H9 (cell line): ENCODE measurements at regions not wholly inside any gene's neighbourhood (a gene's known extent, or its start where the extent isn't known, plus 50 kb on each side); places are given as distances from the start of the nearest gene placed in this dataset.

Source experiments
- DNase-seq: peaks from one replicate; pipeline ENCODE4 v3.0.0-alpha.2; 2017
- H2AFZ ChIP-seq: one replicate; pipeline ENCODE4 v1.6.1; 2013; ENCODE audit warnings: mild to moderate bottlenecking, low read length, control low read depth, moderate library complexity
- H2AK5ac ChIP-seq: 2 replicates; pipeline ENCODE4 v1.6.1; 2013; ENCODE audit warnings: low read length, control low read depth, mixed read lengths; ENCODE audit not compliant: insufficient read length
- H2BK120ac ChIP-seq: one replicate; pipeline ENCODE4 v1.6.1; 2013; ENCODE audit warnings: low read depth, mild to moderate bottlenecking, low read length, control low read depth, inconsistent platforms; ENCODE audit not compliant: poor library complexity, severe bottlenecking
- H2BK12ac ChIP-seq: 2 replicates; pipeline ENCODE4 v1.6.1; 2013; ENCODE audit warnings: low read length, control low read depth, mixed read lengths, low read depth; ENCODE audit not compliant: insufficient read length
- H2BK15ac ChIP-seq: 2 replicates; pipeline ENCODE4 v1.6.1; 2013; ENCODE audit warnings: low read depth, low read length, control low read depth
- H2BK20ac ChIP-seq: one replicate; pipeline ENCODE4 v1.6.1; 2013; ENCODE audit warnings: low read depth, mild to moderate bottlenecking, low read length, control low read depth, inconsistent platforms; ENCODE audit not compliant: poor library complexity, severe bottlenecking
- H2BK5ac ChIP-seq: 2 replicates; pipeline ENCODE4 v1.6.1; 2013; ENCODE audit warnings: low read length, control low read depth, mixed read lengths; ENCODE audit not compliant: insufficient read length
- H3K14ac ChIP-seq: 2 replicates; pipeline ENCODE4 v1.6.1; 2013; ENCODE audit warnings: low read length, control low read depth; ENCODE audit not compliant: insufficient read depth
- H3K18ac ChIP-seq: 2 replicates; pipeline ENCODE4 v1.6.1; 2013; ENCODE audit warnings: low read depth, mild to moderate bottlenecking, mixed read lengths, low read length, control low read depth; ENCODE audit not compliant: insufficient read length
- H3K23ac ChIP-seq: 2 replicates; pipeline ENCODE4 v1.6.1; 2013; ENCODE audit warnings: low read length, control low read depth, mixed read lengths, low read depth; ENCODE audit not compliant: insufficient read length
- H3K23me2 ChIP-seq: 2 replicates; pipeline ENCODE4 v1.6.1; 2013; ENCODE audit warnings: low read depth, mild to moderate bottlenecking, mixed read lengths, low read length, control low read depth; ENCODE audit not compliant: insufficient read length, poor library complexity, severe bottlenecking
- H3K27ac ChIP-seq: 2 replicates; pipeline ENCODE4 v1.5.1; 2013; ENCODE audit warnings: low read length, control low read depth, mixed read lengths, low read depth; ENCODE audit not compliant: insufficient read length
- H3K27me3 ChIP-seq: 2 replicates; pipeline ENCODE4 v1.6.1; 2013; ENCODE audit warnings: low read length, control low read depth, inconsistent platforms; ENCODE audit not compliant: insufficient read depth
- H3K4ac ChIP-seq: 2 replicates; pipeline ENCODE4 v1.6.1; 2013; ENCODE audit warnings: low read depth, mild to moderate bottlenecking, control low read depth, inconsistent platforms, low read length, moderate library complexity
- H3K4me1 ChIP-seq: 2 replicates; pipeline ENCODE4 v1.6.1; 2013; ENCODE audit warnings: low read length, control low read depth, inconsistent platforms; ENCODE audit not compliant: insufficient read depth
- H3K4me2 ChIP-seq: 2 replicates; pipeline ENCODE4 v1.6.1; 2013; ENCODE audit warnings: low read length, control low read depth, mixed read lengths; ENCODE audit not compliant: insufficient read length, insufficient read depth
- H3K56ac ChIP-seq: 2 replicates; pipeline ENCODE4 v1.6.1; 2013; ENCODE audit warnings: low read depth, mild to moderate bottlenecking, mixed read lengths, low read length, control low read depth; ENCODE audit not compliant: insufficient read length
- H3K79me1 ChIP-seq: 2 replicates; pipeline ENCODE4 v1.6.1; 2013; ENCODE audit warnings: low read depth, mild to moderate bottlenecking, moderate library complexity, low read length, control low read depth, inconsistent platforms; ENCODE audit not compliant: insufficient read depth, poor library complexity, severe bottlenecking
- H3K79me2 ChIP-seq: 2 replicates; pipeline ENCODE4 v1.6.1; 2013; ENCODE audit warnings: low read length, control low read depth, inconsistent platforms; ENCODE audit not compliant: insufficient read depth
- H3K9ac ChIP-seq: 2 replicates; pipeline ENCODE4 v1.6.1; 2013; ENCODE audit warnings: low read length, control low read depth, mixed read lengths; ENCODE audit not compliant: insufficient read length; ENCODE audit errors: extremely low read depth
- H3K9me3 ChIP-seq: one replicate; pipeline ENCODE4 v1.6.1; 2013; ENCODE audit warnings: low read depth, low read length, inconsistent platforms; ENCODE audit not compliant: control insufficient read depth
- H3T11ph ChIP-seq: one replicate; pipeline ENCODE4 v1.6.1; 2013; ENCODE audit warnings: mild to moderate bottlenecking, low read length, control low read depth, inconsistent platforms
- H4K20me1 ChIP-seq: one replicate; pipeline ENCODE4 v1.6.1; 2013; ENCODE audit not compliant: control insufficient read depth, insufficient read length, insufficient read depth
- H4K5ac ChIP-seq: 2 replicates; pipeline ENCODE4 v1.6.1; 2013; ENCODE audit warnings: low read depth, mild to moderate bottlenecking, mixed read lengths, low read length, control low read depth; ENCODE audit not compliant: insufficient read length
- H4K8ac ChIP-seq: replicated peaks from 2 replicates; pipeline ENCODE4 v1.6.1; 2013; ENCODE audit warnings: low read length, control low read depth, mixed read lengths, low read depth; ENCODE audit not compliant: insufficient read length
- H4K91ac ChIP-seq: 2 replicates; pipeline ENCODE4 v1.6.1; 2013; ENCODE audit warnings: low read depth, mild to moderate bottlenecking, moderate library complexity, mixed read lengths, low read length, control low read depth; ENCODE audit not compliant: insufficient read length
- H3K27ac Mint-ChIP-seq, 3 experiments: 2 replicates in 2 of 3; 3 replicates in 1 of 3; pipeline ENCODE4 v1.8.0; 2020 to 2021; ENCODE audit warnings: mixed read lengths in 3 of 3, mild to moderate bottlenecking in 1 of 3, moderate library complexity in 1 of 3
- H3K27me3 Mint-ChIP-seq: 2 replicates; pipeline ENCODE4 v1.8.0; 2021; ENCODE audit warnings: low read depth, mild to moderate bottlenecking, moderate library complexity, mixed read lengths
- H3K36me3 Mint-ChIP-seq, 3 experiments: 2 replicates in 2 of 3; 3 replicates in 1 of 3; pipeline ENCODE4 v1.8.0; 2020 to 2021; ENCODE audit warnings: low read depth in 3 of 3, mixed read lengths in 3 of 3; ENCODE audit not compliant: insufficient read depth in 1 of 3
- H3K4me1 Mint-ChIP-seq, 2 experiments: 2 replicates each; pipeline ENCODE4 v1.8.0; 2020; ENCODE audit warnings: mixed read lengths in 2 of 2
- H3K4me3 Mint-ChIP-seq, 2 experiments: 2 replicates in 1 of 2; 3 replicates in 1 of 2; pipeline ENCODE4 v1.8.0; 2020 to 2021; ENCODE audit warnings: mild to moderate bottlenecking in 2 of 2, mixed read lengths in 2 of 2, moderate library complexity in 1 of 2
- H3K9me3 Mint-ChIP-seq, 2 experiments: 2 replicates in 1 of 2; 3 replicates in 1 of 2; pipeline ENCODE4 v1.8.0; 2020; ENCODE audit warnings: mild to moderate bottlenecking in 2 of 2, mixed read lengths in 2 of 2, moderate library complexity in 1 of 2
- WGBS: extraction: QIAGEN DNeasy Blood & Tissue Kit; methylation state at CpG from one replicate; pipeline ENCODE4 v1.1.7; 2013; ENCODE audit warnings: missing lambda C conversion rate, low lambda C conversion rate, mixed read lengths; ENCODE audit not compliant: insufficient read length; ENCODE audit errors: extremely low coverage; 5-methylcytosine and 5-hydroxymethylcytosine counted together
- TF ChIP-seq, protein P1 (sequence below): fragments of 200-600 bp; sonication (generic); conservative IDR thresholded peaks from 3 replicates; pipeline ENCODE4 v1.8.0; 2021; ENCODE audit warnings: antibody characterized with exemption, mild to moderate bottlenecking

DNA sequence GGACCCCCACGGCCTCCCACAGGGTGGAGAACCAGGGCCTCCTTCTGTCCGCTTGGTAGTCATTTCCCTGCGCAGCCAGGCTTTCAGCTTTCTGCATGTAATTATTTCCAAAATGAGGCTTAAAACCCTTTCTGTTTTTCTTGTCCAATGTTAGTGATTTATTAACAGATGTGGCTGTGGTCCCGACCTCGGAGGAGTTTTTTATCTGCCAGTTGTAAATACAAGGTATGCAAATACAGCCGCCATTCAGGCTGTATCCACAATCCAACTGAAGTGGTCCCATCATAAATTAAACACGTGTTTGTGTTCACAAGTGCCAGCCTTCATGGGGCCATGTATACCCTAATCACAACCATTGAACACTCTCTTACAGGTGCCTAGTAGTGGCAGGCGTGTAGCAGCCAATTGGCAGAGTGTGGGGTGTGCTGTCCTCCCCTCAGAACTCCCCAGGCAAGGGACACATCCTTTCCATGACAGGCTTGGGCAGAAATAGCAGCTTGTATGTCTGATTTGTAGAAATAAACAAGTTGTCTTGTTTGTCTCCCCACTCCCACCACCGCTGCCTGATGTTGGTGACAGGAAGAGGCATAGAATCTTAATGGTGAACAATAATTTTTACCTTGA, 251.3 kb upstream of the MKI67 start:
- no peak overlapping the region for H2AK5ac ChIP-seq
- Mint-ChIP-seq H3K9me3 (no peaks in the 10 kb centered on the region), H3K4me1 (no peaks in the 10 kb centered on the region), H3K27ac (no peak overlapping the region; a peak in 1 of 7 replicates), H3K36me3 (no peaks in the 10 kb centered on the region), H3K4me3 (no peak overlapping the region), H3K27me3 (peaks cover 4% of the 10 kb centered on the region)
- no peak overlapping the region for H3K23ac ChIP-seq
- H3K79me1 ChIP-seq = no peaks in the 10 kb centered on the region
- H4K91ac ChIP-seq = no peak overlapping the region
- H3K9me3 ChIP-seq = no peaks in the 10 kb centered on the region
- no peak for DNase-seq
- no peak overlapping the region for H2AFZ ChIP-seq
- TF ChIP-seq, protein P1, sequence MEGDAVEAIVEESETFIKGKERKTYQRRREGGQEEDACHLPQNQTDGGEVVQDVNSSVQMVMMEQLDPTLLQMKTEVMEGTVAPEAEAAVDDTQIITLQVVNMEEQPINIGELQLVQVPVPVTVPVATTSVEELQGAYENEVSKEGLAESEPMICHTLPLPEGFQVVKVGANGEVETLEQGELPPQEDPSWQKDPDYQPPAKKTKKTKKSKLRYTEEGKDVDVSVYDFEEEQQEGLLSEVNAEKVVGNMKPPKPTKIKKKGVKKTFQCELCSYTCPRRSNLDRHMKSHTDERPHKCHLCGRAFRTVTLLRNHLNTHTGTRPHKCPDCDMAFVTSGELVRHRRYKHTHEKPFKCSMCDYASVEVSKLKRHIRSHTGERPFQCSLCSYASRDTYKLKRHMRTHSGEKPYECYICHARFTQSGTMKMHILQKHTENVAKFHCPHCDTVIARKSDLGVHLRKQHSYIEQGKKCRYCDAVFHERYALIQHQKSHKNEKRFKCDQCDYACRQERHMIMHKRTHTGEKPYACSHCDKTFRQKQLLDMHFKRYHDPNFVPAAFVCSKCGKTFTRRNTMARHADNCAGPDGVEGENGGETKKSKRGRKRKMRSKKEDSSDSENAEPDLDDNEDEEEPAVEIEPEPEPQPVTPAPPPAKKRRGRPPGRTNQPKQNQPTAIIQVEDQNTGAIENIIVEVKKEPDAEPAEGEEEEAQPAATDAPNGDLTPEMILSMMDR = no peak
- no peaks in the 10 kb centered on the region for H3K23me2 ChIP-seq
- no peak overlapping the region for H2BK20ac ChIP-seq
- H3K9ac ChIP-seq = no peak overlapping the region
- H2BK120ac ChIP-seq = no peak overlapping the region
- H3K4me1 ChIP-seq = no peaks in the 10 kb centered on the region
- H3K56ac ChIP-seq = no peak overlapping the region
- no peak overlapping the region for H4K8ac ChIP-seq
- no peak overlapping the region for H3K4me2 ChIP-seq
- H2BK5ac ChIP-seq = no peak overlapping the region
- H2BK15ac ChIP-seq = no peak overlapping the region
- H3K14ac ChIP-seq = no peak overlapping the region
- no peaks in the 10 kb centered on the region for H4K20me1 ChIP-seq
- H2BK12ac ChIP-seq = no peak overlapping the region
- no peak overlapping the region for H4K5ac ChIP-seq
- no CpG with 5 or more reads among the region's 9 CpGs for WGBS
- no peak overlapping the region for H3T11ph ChIP-seq
- no peaks in the 10 kb centered on the region for H3K27me3 ChIP-seq
- H3K18ac ChIP-seq = no peak overlapping the region
- no peaks in the 10 kb centered on the region for H3K79me2 ChIP-seq
- H3K27ac ChIP-seq = no peak overlapping the region
- H3K4ac ChIP-seq = no peak overlapping the region
